C4-2B (cell line): ENCODE measurements at regions not wholly inside any gene's neighbourhood (a gene's known extent, or its start where the extent isn't known, plus 50 kb on each side); places are given as distances from the start of the nearest gene placed in this dataset.
A peak's percentile ranks its signal among the peaks of the same experiment; 100 is the strongest.

Experiments
- H3K27ac ChIP-seq: fragments of 450-650 bp; 2 replicates; pipeline ENCODE4 v1.5.1; 2017
- CTCF ChIP-seq: fragments of 450-650 bp; conservative IDR thresholded peaks from 2 replicates; pipeline ENCODE4 v1.5.1; 2017; ENCODE audit warnings: mild to moderate bottlenecking
- ZFX ChIP-seq: fragments of 450-650 bp; IDR thresholded peaks from 2 replicates; pipeline ENCODE4 v1.6.1; 2017

- TF ChIP-seq CTCF (no peak), ZFX (no peak)
- no peak overlapping the region for H3K27ac ChIP-seq
These were observed 192.1 kb downstream of the PPARGC1A start for GRCh38 chr4:23697722-23698121.

DNA sequence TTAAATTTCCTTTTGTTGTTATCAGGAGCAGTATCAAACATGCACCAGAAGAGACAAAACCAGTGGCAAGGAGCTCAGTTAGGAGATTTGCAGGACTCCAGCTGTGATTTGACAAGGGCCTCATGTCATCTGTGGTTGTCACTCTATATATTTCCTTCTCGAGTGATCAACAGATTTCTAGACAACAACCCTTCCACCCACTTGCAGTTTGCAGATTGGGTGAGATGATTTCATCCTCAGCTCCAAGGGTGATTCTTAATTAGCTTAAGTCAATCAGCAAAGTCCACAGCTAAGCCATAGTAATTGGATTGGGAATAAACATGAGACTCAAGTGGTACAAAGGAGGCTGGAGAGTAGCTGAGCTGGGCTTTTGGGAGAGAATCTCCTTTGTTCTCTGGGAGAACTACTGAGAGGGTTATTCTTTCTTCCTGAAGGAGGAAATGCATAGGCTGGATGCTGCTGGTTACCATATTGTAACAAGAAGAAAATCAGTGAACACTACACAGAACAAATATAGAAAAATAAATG, 192.8 kb downstream of the PPARGC1A start:
- no peak overlapping the region for H3K27ac ChIP-seq
- TF ChIP-seq ZFX (no peak), CTCF (no peak)

DNA sequence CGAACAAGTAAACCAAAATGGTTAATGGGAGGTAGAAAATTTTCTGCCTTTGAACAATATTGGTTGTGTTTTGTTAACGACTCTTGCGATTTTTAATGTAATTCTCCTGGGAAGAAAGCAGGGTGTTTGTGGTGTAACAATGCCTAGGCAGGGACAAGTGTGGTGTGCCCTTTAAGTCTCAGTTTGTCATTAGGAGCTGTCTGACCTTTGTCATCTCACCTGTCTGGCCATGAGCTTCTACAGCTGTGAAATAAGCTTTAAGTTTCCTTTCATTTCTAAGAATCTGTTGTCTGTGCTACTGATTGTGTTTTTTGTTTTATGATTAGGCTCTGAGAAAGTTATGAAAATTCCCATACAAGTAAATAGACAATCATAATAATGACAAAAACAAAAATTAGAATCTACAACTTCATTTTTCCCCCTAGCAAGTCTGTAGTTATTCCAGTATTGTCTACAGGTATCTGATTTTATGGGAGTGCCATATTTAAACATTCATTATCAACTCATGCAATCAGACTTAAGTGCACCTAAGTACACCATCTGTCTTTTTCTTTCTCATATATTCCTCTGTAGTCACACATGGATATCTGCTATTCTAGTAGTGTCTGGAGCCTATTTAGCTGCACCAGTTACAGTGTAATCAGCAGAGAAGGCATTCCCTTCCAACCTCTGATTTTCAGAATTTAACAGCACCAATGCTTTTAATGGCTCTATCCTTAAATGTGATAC, 203.5 kb downstream of the PPARGC1A start:
- H3K27ac ChIP-seq = no peak overlapping the region
- TF ChIP-seq ZFX (no peak), CTCF (no peak)

GRCh38 chr4:23685471-23685870, 204.4 kb downstream of the PPARGC1A start:
- no peak overlapping the region for H3K27ac ChIP-seq
- no peak for TF ChIP-seq CTCF
- TF ChIP-seq ZFX = no peak

GRCh38 chr4:23680671-23681518, 209.0 kb downstream of the PPARGC1A start:
- peak; percentile 8 for TF ChIP-seq CTCF
- no peak for TF ChIP-seq ZFX
- no peak overlapping the region for H3K27ac ChIP-seq

DNA sequence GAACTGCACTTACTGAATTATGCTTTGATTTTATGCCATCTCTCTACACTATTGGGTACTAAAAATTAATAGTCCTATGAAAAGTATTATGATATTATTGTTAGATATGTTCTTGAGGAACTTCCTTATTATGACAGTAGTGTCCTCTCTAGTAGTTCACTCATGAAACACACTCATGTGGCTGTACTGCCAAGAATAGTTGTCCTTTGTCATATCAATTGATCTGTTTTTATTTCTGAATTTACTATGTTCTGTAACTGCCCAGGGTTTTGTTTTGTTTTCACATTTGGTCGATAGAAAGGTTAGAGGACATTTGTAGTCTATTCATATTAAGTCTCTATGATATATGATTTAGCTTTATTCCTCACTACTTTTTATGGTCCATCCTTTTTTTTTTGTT, 215.2 kb downstream of the PPARGC1A start:
- no peak overlapping the region for H3K27ac ChIP-seq
- TF ChIP-seq CTCF (no peak), ZFX (no peak)

- no peak overlapping the region for H3K27ac ChIP-seq
- TF ChIP-seq ZFX (no peak), CTCF (no peak)
These were observed 222.2 kb downstream of the PPARGC1A start for GRCh38 chr4:23667659-23668058.
